Activated naive CD8-positive, alpha-beta T cell treated with anti-CD3 and anti-CD28 coated beads, Interleukin-2, amount 50 U/mL, for 24 hours (primary cell): ENCODE measurements at regions not wholly inside any gene's neighbourhood (a gene's known extent, or its start where the extent isn't known, plus 50 kb on each side); places are given as distances from the start of the nearest gene placed in this dataset.
A peak's percentile ranks its signal among the peaks of the same experiment; 100 is the strongest.

ENCODE experiments used
- ATAC-seq: fragments of 150-1000 bp; cut with Tn5 transposase; one replicate; pipeline ENCODE4 v1.10.0; 2021
- DNase-seq: peaks from one replicate; pipeline ENCODE4 v3.0.0; 2021
- H3K27ac Mint-ChIP-seq: one replicate; pipeline ENCODE4 v1.8.0; 2021; ENCODE audit warnings: mild to moderate bottlenecking, mixed read lengths
- H3K27me3 Mint-ChIP-seq: one replicate; pipeline ENCODE4 v1.8.0; 2021; ENCODE audit warnings: mixed read lengths
- H3K36me3 Mint-ChIP-seq: one replicate; pipeline ENCODE4 v1.8.0; 2021; ENCODE audit warnings: low read depth, mixed read lengths
- H3K4me1 Mint-ChIP-seq: one replicate; pipeline ENCODE4 v1.8.0; 2021; ENCODE audit warnings: mixed read lengths
- H3K4me3 Mint-ChIP-seq: one replicate; pipeline ENCODE4 v1.8.0; 2021; ENCODE audit warnings: mild to moderate bottlenecking, moderate library complexity, mixed read lengths
- H3K9me3 Mint-ChIP-seq: one replicate; pipeline ENCODE4 v1.8.0; 2021; ENCODE audit warnings: mixed read lengths

DNA sequence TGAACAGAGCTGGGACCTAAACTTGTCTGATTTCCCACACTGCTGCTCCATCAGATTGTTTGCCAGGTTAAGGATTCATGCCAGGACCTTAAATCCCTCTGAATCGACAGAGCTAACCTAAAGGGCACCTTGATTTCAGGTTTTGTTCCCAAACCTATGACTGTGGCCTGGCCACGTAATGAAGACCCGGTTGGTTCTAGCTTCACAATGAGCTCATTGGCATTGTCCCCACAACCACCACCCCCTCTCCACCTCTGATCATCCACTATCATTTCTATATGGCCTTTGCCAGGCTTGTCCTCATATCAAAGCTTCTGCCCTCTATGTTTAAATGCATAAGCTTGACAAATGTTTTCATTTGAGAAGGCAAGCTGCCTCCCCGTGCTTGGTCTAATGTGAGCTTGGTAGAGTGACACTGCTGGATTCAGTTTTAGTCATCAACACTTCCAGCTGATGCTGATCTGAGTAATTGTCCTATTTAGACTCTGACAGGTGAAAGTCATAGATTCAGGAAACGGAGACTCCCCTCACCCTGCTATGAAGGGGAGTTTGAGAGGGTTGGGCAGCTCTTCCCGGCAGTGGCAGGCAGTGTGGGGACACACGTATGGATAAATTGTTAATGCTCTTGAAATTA is 407.1 kb upstream of the CFAP20DC start:
- H3K27me3 Mint-ChIP-seq: no peaks in the 10 kb centered on the region
- H3K4me1 Mint-ChIP-seq: peaks cover 37% of the 10 kb centered on the region
- DNase-seq: no peak
- no peak overlapping the region for H3K27ac Mint-ChIP-seq
- peak; percentile 60 for ATAC-seq
- H3K36me3 Mint-ChIP-seq: peaks cover 4% of the 10 kb centered on the region
- no peak overlapping the region for H3K4me3 Mint-ChIP-seq
- peaks cover 8% of the 10 kb centered on the region for H3K9me3 Mint-ChIP-seq

DNA sequence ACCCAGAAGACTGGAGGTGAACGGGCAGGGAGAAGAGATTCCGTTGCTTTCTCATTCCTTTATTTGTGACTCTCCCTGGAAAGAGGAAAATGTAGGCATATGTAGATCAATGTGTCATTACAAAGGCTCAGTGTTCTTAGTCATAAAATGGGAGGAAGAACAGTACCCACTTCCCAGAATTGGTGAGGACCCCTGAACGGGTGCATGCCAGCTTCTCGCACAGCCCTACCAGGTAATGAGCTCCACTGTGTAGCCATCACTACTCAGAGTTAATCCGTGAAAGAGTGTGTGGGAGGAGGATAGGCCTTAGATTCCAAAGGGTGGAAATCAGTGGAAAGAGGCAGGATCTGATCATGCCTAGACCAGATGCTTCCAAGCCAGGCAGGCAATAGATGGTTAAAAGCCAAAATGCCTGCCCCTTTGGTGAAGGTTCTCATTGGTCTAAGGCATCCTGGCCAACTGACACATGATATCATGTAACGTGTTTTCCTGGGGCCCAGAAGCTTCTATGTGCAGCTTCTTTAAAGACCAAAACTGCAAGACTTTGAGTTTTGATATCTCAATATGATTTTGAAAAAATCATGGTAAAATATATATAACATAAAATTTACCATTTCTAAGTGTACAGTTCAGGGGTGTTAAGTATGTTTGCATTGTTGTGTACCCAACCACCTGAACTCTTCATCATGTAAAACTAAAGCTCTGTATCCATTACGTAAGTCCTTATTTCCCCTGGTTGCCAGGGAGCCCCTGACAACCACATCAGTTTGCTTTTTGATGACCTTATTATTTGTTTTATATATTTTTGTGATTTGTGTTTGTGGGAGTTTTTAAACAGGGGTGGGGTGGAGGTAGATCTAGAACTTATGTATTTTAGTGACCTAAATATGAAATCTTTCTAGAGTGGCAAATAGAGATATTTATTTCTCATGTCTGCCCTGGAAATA is 402.2 kb upstream of the CFAP20DC start:
- DNase-seq: no peak
- Mint-ChIP-seq H3K36me3 (no peaks in the 10 kb centered on the region), H3K4me1 (peaks cover 74% of the 10 kb centered on the region), H3K9me3 (peaks cover 4% of the 10 kb centered on the region), H3K27me3 (no peaks in the 10 kb centered on the region), H3K27ac (peak overlapping the region; percentile 85), H3K4me3 (peak overlapping the region; percentile 52)
- peak; percentile 38 for ATAC-seq

DNA sequence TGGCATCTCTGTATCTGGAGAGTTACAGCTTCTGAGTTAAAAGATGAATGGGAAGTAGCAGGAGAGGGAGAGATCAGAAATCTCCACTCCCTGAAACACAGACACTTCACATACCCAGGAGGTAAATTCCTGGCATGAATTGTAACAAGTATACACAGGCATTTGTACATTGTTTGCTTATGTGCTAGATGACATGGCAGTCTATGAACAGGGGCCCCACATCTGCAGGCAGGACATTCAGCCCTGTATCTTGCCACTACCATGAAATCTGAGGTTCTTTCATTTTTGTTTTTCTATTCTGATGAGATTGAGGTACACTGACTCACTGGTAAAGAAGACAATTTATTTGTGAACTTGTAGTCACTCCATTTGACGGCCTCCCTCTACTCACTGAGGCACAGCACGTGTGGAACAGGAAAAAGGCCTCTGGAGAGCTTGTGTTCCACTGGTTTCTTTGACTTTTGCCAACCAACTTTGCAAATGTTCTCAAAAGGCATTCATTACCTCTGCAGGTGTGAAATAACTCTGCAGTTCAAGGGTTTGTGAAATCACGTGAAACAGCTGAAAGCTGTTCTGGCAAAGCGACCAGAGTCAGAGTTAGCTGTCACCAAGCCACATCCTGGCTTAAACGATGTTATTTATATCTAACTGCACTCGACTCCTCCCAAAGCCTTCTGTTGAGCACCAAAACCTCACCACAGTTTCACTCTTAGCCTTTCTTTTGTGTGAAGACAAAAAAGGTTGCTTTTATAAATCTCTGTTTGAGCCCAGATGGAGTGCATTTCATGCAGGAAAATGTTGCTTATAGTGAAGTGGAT is 401.3 kb upstream of the CFAP20DC start:
- Mint-ChIP-seq H3K9me3 (peaks cover 4% of the 10 kb centered on the region), H3K36me3 (no peaks in the 10 kb centered on the region), H3K27ac (peak overlapping the region; percentile 85), H3K27me3 (no peaks in the 10 kb centered on the region), H3K4me1 (peaks cover 75% of the 10 kb centered on the region), H3K4me3 (peak overlapping the region; percentile 52)
- DNase-seq (peak; percentile 27), ATAC-seq (peak; percentile 91)

DNA sequence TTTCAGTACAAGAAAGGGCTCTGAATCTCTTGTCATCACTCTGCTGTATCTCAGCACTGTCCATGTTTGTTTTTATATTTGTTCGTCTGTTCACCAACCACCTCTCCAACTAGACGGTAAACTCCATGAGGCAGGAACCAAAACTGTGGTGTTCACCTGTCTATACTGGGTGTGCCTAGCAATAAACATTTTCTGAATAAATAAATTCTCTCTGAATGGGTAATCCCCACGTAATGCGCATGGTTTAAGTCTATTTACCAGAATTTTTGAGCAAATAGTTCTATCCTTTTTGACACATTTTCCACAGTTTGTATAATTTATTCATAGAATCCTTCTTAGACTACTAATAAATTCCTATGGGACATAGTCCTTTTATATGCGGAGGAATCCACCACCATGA is 400.6 kb upstream of the CFAP20DC start:
- DNase-seq (no peak), ATAC-seq (no peak)
- peaks cover 82% of the 10 kb centered on the region for H3K4me1 Mint-ChIP-seq
- no peaks in the 10 kb centered on the region for H3K27me3 Mint-ChIP-seq
- peaks cover 4% of the 10 kb centered on the region for H3K9me3 Mint-ChIP-seq
- H3K4me3 Mint-ChIP-seq: no peak overlapping the region
- no peaks in the 10 kb centered on the region for H3K36me3 Mint-ChIP-seq
- H3K27ac Mint-ChIP-seq: no peak overlapping the region

DNA sequence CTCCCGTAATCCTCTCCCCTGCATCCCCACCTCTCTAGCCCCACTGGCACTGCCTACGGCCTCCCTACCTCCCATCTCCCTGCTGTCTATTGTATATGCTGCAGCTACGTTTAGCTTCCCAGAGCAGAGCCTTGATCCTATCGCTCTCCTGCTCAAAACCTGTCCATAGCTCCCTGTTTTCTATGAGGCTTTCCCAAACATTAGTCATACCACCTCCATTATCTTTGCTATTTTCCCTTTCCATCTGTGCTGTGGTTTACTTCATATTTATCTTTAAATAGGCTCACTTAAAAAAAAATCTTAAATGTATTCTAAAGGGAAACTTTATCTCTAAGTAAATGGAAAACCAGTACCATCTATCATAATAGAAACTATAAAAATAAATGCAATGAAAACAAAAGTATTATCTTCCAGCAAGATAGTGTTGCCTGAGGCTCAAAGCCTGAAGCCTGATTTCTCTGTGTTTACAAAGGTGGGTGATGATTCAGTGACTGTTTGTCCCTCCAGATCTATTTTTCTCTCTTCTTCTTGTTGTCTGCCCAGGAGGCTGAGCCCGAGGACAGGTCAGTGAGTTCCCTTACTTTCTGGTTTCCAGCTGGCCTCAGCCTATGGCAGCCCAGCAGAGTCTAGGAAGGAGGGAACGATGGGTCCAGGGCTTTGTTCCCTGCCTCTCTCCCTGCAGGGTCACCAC is 397.1 kb upstream of the CFAP20DC start:
- Mint-ChIP-seq H3K27ac (no peak overlapping the region), H3K4me1 (peaks cover 85% of the 10 kb centered on the region), H3K36me3 (no peaks in the 10 kb centered on the region), H3K27me3 (no peaks in the 10 kb centered on the region), H3K9me3 (no peaks in the 10 kb centered on the region), H3K4me3 (no peak overlapping the region)
- DNase-seq (no peak), ATAC-seq (no peak)

DNA sequence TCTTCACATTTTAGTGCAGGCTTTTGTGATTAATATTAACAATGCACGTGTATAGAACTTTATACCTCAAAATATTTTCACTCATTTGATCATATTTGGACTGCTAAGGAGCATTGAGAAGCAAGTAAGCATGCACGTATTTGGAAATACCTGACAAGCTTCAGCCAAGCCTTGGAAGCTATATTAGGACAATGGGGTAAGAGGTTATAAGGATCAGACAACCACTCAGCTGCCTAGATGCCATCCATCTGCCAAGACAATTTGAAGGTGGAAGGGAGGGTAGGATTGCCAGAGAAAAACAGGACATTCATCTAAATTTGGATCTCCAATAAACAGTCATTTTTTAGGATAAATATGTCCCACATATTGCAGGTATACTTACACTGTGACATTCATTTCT is 394.9 kb upstream of the CFAP20DC start:
- no peak for DNase-seq
- Mint-ChIP-seq H3K27ac (peak overlapping the region; percentile 88), H3K4me1 (peaks cover 63% of the 10 kb centered on the region), H3K9me3 (no peaks in the 10 kb centered on the region), H3K4me3 (no peak overlapping the region), H3K27me3 (no peaks in the 10 kb centered on the region), H3K36me3 (no peaks in the 10 kb centered on the region)
- no peak for ATAC-seq

DNA sequence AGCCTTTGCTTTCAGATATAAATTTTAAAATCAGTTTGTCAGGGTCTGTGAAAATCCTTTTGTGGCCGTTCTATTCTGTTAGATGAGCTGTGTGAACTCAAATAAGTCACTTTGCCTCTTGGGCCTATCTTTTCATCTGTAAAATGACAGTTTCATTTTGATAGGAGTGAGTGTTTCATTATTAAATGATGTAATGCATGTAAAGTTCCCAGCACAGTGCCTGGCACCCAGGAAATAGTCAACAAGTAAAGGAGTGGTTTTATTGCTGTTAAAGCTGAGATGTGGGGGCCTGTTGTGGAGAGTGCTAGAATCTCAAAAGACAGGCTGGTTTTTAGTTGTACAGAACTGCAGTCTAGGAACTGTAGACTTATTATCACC is 394.5 kb upstream of the CFAP20DC start:
- H3K4me3 Mint-ChIP-seq: peak overlapping the region; percentile 62
- no peaks in the 10 kb centered on the region for H3K36me3 Mint-ChIP-seq
- peaks cover 59% of the 10 kb centered on the region for H3K4me1 Mint-ChIP-seq
- no peaks in the 10 kb centered on the region for H3K9me3 Mint-ChIP-seq
- peak overlapping the region; percentile 88 for H3K27ac Mint-ChIP-seq
- H3K27me3 Mint-ChIP-seq: no peaks in the 10 kb centered on the region
- no peak for DNase-seq
- ATAC-seq: peak; percentile 84

DNA sequence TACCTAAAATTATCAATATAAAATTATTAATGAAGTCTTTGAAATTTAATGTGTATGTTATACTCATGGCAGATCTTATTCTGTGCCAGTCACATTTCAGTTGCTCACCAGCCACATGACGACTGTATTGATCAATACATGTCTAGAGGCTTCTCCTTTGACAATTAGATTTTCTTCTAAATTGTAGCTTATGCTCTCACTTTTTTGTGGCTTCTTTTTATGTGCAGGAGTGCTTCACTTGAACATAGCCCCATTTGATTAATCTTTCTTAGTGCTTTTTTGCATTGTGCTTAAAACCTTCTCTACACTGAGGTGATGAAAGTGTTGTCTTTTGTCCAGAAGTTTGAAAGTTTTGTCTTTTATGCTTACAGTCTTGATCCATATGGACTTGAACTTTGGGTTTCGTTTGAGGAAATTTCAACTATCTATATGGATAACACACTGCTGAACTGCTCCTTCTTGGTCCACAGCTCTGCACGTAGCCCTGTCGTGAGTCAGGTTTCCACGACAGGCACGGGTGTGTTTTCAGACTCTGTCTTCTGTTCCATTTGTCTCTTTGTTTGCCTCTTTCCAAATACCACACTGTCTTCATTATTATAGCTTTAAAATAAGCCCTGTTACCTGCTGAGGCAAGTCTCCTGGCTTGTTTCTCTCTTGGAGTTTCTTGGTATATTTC is 393.9 kb upstream of the CFAP20DC start:
- Mint-ChIP-seq H3K9me3 (no peaks in the 10 kb centered on the region), H3K4me3 (peak overlapping the region; percentile 62)

DNA sequence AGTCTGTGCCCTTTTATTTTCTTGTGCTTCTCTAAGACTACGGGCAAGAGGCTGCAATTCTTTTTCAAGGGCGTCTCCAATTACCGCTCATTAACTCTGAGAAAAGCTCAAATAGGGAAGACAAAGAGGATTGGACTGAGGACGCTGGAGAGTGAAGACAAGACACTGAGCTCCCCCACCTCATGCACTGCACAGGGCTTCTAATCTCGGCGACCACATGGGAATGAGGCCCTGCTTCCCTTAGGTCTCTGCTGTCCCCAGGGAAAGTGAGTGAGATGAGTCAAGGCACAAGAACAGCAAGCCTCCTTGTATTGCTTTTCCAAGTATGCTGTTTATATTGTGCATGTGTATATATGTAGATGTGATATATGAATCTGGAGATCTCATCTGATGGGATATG is 392.2 kb upstream of the CFAP20DC start:
- Mint-ChIP-seq H3K27me3 (no peaks in the 10 kb centered on the region), H3K9me3 (no peaks in the 10 kb centered on the region), H3K4me3 (no peak overlapping the region), H3K27ac (no peak overlapping the region), H3K4me1 (peaks cover 44% of the 10 kb centered on the region), H3K36me3 (no peaks in the 10 kb centered on the region)
- no peak for ATAC-seq
- no peak for DNase-seq

More for the DNA sequence above, 393.9 kb upstream of the CFAP20DC start:
- peaks cover 53% of the 10 kb centered on the region for H3K4me1 Mint-ChIP-seq
- peak; percentile 56 for ATAC-seq
- H3K27me3 Mint-ChIP-seq: no peaks in the 10 kb centered on the region
- H3K27ac Mint-ChIP-seq: peak overlapping the region; percentile 88
- no peak for DNase-seq
- no peaks in the 10 kb centered on the region for H3K36me3 Mint-ChIP-seq

DNA sequence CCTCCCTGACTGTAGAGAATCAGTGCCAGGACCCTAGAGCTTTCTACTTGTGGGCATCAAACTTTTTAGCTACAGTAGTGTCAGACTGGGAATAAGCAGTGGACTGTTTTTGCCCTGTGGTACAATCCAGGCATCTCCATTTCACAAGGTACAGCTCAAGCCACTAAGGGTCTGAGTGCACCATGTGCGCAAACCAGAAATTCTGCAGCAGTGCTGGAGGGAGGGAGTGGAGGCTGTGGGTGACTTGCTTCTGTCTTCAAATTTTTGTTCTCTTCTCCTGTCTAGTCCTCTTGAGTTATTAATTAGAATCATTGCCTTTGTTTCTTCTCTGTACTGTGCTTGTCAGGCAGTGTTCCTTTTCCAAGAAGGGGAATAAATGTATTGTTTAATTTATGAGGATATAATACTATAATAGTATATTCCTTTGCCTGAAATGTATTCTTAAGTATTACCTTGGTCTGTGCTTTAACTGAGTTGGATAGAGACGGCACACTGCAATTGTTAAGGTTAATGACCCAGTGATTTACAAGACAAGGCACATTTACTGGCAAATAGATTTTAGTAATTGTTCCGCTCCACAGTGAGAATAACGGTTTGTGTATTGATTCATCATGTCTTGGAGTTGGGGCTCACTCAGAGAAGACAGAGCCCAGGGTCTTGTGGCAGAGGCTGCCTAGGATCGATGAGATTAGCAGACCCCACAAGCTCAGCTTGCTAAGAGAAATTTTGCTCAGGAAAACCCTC is 390.6 kb upstream of the CFAP20DC start:
- Mint-ChIP-seq H3K4me1 (peaks cover 41% of the 10 kb centered on the region), H3K36me3 (no peaks in the 10 kb centered on the region), H3K4me3 (no peak overlapping the region), H3K27me3 (no peaks in the 10 kb centered on the region), H3K9me3 (no peaks in the 10 kb centered on the region), H3K27ac (no peak overlapping the region)
- DNase-seq (no peak), ATAC-seq (no peak)

DNA sequence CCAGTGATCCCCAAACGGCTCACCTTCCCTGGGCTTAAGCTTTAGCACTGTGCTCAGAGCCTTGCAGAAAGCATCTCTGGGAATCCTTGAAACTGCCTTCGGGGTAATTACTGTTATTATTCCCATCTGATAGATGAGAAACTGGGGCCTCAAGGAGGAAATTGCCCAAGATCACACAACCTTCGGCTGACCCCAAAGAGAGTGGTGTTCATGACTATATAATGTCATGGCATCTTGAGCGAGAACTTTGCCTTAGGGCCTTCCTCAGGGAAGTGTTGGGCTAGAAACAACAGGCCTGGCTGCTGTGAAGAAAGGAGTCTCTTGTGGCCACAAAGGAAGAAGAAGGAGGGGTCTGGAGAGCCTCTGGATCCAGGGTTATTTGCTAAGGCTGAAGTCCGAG is 388.7 kb upstream of the CFAP20DC start:
- H3K36me3 Mint-ChIP-seq: peaks cover 4% of the 10 kb centered on the region
- no peak overlapping the region for H3K4me3 Mint-ChIP-seq
- DNase-seq (no peak), ATAC-seq (no peak)
- H3K9me3 Mint-ChIP-seq: peaks cover 16% of the 10 kb centered on the region
- H3K4me1 Mint-ChIP-seq: peaks cover 21% of the 10 kb centered on the region
- H3K27me3 Mint-ChIP-seq: no peaks in the 10 kb centered on the region
- H3K27ac Mint-ChIP-seq: no peak overlapping the region

DNA sequence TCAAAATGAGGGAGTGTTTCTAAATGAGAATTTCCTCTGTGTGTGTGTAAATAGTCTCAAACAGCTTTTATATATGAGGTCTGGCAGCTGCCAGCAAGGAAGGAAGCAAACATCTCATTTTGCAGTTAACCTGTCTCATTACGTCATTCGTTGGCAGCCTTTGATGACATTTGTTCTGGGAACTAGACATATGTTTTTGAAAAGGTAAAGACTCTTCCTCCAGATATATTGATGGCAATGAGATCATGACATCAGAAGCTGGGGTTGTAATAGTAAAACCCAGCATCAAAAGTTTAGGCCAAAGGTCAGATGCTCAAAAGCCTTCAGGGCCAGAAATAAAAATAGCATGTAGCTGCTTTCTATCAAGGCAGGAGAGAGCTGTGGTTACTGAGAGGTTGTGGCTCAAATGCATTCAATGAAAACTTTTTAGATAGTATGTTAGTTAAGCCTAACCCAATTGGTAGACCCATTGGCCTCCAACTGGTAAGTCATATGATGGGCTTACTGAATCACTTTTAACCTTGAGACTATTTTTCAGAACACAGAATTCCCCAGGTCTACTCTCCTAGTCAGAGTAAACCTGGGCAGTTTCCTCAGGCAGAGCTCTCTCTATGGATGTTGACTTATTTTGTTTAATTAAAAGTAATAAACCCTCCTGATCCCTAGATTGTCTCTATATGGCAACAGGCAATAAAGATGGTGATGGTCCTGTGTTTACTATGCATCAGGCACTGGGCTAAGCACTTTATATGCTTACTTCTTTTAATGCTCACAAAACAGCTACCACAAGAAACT is 386.5 kb upstream of the CFAP20DC start:
- H3K27me3 Mint-ChIP-seq: no peaks in the 10 kb centered on the region
- peaks cover 11% of the 10 kb centered on the region for H3K4me1 Mint-ChIP-seq
- ATAC-seq (no peak), DNase-seq (no peak)
- peaks cover 4% of the 10 kb centered on the region for H3K36me3 Mint-ChIP-seq
- peaks cover 16% of the 10 kb centered on the region for H3K9me3 Mint-ChIP-seq
- H3K4me3 Mint-ChIP-seq: no peak overlapping the region
- H3K27ac Mint-ChIP-seq: no peak overlapping the region

DNA sequence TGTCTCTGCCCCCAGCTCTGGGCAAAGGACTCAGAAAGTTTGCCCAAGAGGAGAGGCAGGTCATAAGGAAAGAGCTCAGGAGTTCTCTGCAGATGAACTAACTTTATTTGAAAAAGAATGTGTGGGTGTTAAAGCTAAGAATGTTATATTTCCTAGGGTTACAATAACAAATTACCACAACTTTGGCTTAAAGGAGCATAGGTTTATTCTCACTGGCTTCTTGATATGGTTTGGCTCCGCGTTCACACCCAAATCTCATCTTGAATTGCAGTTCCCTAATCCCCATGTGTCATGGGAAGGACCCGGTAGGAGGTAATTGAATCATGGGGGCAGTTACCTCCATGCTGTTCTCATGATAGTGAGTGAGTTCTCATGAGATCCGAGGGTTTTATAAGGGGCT is 383.7 kb upstream of the CFAP20DC start:
- H3K9me3 Mint-ChIP-seq: peaks cover 16% of the 10 kb centered on the region
- no peak overlapping the region for H3K4me3 Mint-ChIP-seq
- H3K4me1 Mint-ChIP-seq: peaks cover 14% of the 10 kb centered on the region
- peaks cover 4% of the 10 kb centered on the region for H3K36me3 Mint-ChIP-seq
- H3K27ac Mint-ChIP-seq: no peak overlapping the region
- ATAC-seq (no peak), DNase-seq (no peak)
- H3K27me3 Mint-ChIP-seq: no peaks in the 10 kb centered on the region
